Hepatocyte (in vitro differentiated cells): ENCODE measurements at regions not wholly inside any gene's neighbourhood (a gene's known extent, or its start where the extent isn't known, plus 50 kb on each side); places are given as distances from the start of the nearest gene placed in this dataset.

Experiments
- EZH2 ChIP-seq: fragments of 200-600 bp; sonication (generic); IDR thresholded peaks from 2 replicates; pipeline ENCODE4 v1.6.1; 2016; ENCODE audit warnings: antibody characterized with exemption, mild to moderate bottlenecking, borderline replicate concordance
- TF ChIP-seq, protein P1 (sequence below): fragments of 200-600 bp; sonication (generic); IDR thresholded peaks from 2 replicates; pipeline ENCODE4 v1.5.1; 2016; ENCODE audit warnings: antibody characterized with exemption, mild to moderate bottlenecking; ENCODE audit not compliant: poor library complexity

DNA sequence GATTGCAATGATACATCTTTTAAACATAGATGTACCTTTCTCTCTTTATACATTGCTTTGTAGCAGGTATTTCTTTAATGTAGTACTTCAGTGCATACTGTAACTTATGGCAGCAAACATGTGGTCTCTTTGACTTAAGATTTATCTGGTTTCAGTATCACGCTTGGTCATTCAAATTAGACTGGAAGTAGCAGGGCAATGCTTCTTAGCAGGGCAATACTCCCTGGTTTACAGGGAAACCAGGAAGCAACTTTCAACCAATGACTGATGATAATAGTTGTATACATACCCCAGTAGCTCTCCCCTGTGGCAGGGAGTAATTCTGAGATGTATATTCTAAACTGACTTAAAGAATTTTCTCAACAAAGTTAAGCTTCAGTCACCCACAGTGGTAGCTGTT lies 761.1 kb upstream of the CDH10 start:
- TF ChIP-seq, protein P1, sequence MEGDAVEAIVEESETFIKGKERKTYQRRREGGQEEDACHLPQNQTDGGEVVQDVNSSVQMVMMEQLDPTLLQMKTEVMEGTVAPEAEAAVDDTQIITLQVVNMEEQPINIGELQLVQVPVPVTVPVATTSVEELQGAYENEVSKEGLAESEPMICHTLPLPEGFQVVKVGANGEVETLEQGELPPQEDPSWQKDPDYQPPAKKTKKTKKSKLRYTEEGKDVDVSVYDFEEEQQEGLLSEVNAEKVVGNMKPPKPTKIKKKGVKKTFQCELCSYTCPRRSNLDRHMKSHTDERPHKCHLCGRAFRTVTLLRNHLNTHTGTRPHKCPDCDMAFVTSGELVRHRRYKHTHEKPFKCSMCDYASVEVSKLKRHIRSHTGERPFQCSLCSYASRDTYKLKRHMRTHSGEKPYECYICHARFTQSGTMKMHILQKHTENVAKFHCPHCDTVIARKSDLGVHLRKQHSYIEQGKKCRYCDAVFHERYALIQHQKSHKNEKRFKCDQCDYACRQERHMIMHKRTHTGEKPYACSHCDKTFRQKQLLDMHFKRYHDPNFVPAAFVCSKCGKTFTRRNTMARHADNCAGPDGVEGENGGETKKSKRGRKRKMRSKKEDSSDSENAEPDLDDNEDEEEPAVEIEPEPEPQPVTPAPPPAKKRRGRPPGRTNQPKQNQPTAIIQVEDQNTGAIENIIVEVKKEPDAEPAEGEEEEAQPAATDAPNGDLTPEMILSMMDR = no peak
- TF ChIP-seq EZH2 = no peak
